ENCODE measurements at regions not wholly inside any gene's neighbourhood (a gene's known extent, or its start where the extent isn't known, plus 50 kb on each side); places are given as distances from the start of the nearest gene placed in this dataset.

DNA sequence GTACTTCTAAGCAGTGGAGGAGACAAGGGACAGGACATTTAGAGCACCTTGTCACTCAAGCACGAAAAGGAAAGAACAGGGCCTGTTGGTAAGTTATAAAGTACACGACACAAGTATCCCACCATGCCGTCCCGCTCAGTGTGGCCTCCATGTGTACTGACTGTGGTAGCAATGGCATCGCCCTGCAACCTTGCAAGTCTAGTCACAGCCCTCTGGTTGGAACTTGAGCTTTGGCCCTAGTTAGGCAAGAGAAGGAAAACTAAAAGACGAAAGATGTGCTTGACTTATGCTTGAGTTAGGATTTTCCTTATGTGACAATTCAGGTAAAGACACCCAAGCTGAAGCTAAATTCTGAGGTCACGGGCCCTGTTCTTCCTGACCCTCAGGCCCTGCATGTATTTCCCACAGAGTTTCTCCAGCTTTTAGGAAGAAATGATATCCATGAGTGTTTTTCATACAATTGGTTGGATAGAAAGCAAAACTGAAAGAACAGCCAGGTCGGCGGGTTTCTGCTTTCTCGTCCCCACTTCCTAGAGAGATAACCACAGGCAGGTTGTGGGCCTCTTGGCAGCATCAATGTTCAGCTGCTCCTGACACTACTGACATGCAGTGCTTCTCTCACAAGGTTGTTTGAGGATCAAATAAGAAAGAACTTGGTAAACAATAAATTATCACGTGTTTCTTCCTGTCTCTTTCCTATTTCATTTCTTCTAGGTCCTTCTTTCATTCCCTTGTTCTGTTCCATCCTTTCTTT is 216.2 kb downstream of the IRS2 start:
- H4K8ac ChIP-seq (ENCODE audit: low read depth, low read length) = no peak overlapping the region
- H4K91ac ChIP-seq (ENCODE audit: low read depth, low read length, poor library complexity) = no peak overlapping the region
- H3K9ac ChIP-seq (ENCODE audit: low read depth, low read length, poor library complexity) = no peak overlapping the region
- H2BK12ac ChIP-seq (ENCODE audit: low read length) = no peak overlapping the region
- H2AFZ ChIP-seq (ENCODE audit: low read length) = no peak overlapping the region
- H3K4me1 ChIP-seq (ENCODE audit: control insufficient read depth in 2 of 2, insufficient read depth in 1 of 2, low read depth in 1 of 2, low read length in 2 of 2) = peaks cover 0 to 1% of the 10 kb centered on the region in 2 donors
- H3K14ac ChIP-seq (ENCODE audit: low read length) = no peak overlapping the region
- no peak overlapping the region for H2AK5ac ChIP-seq (ENCODE audit: low read depth, low read length)
- no peaks in the 10 kb centered on the region for H3K79me1 ChIP-seq (ENCODE audit: low read depth, low read length)
- H2BK5ac ChIP-seq (ENCODE audit: low read length) = no peak overlapping the region
- no peak overlapping the region for H2BK120ac ChIP-seq (ENCODE audit: low read depth, low read length)
- no peak overlapping the region for H3K23ac ChIP-seq (ENCODE audit: low read depth, low read length, poor library complexity)
- no peak overlapping the region for H3K27ac ChIP-seq (replicated peaks; ENCODE audit: low read length)
- WGBS, 2 donors (ENCODE audit: extremely low coverage in 2 of 2, insufficient read length in 2 of 2, insufficient replicate concordance in 1 of 2) = no CpG with 5 or more reads among the region's 11 CpGs
- no peaks in the 10 kb centered on the region for H3K27me3 ChIP-seq (ENCODE audit: control insufficient read depth in 3 of 3, insufficient read depth in 3 of 3, low read depth in 1 of 3, low read length in 3 of 3)
- DNase-seq (ENCODE audit: low spot score) = no peak
- H3K4me3 ChIP-seq (ENCODE audit: low read length in 2 of 2) = no peak overlapping the region
- no peak overlapping the region for H3K4ac ChIP-seq (ENCODE audit: low read length)
- peaks cover 0 to 1% of the 10 kb centered on the region in 2 donors for H3K36me3 ChIP-seq (replicated peaks in 1 of 2; ENCODE audit: control insufficient read depth in 2 of 2, insufficient read depth in 2 of 2, low read length in 2 of 2)
- no peaks in the 10 kb centered on the region for H3K9me3 ChIP-seq (replicated peaks in 1 of 2; ENCODE audit: control insufficient read depth in 2 of 2, insufficient read depth in 1 of 2, low read depth in 1 of 2, low read length in 2 of 2)
- no peak overlapping the region for H2BK15ac ChIP-seq (ENCODE audit: low read length)
- H3K4me2 ChIP-seq (ENCODE audit: insufficient read depth, low read length, poor library complexity, severe bottlenecking) = no peak overlapping the region
- H3K18ac ChIP-seq (ENCODE audit: low read length) = no peak overlapping the region

DNA sequence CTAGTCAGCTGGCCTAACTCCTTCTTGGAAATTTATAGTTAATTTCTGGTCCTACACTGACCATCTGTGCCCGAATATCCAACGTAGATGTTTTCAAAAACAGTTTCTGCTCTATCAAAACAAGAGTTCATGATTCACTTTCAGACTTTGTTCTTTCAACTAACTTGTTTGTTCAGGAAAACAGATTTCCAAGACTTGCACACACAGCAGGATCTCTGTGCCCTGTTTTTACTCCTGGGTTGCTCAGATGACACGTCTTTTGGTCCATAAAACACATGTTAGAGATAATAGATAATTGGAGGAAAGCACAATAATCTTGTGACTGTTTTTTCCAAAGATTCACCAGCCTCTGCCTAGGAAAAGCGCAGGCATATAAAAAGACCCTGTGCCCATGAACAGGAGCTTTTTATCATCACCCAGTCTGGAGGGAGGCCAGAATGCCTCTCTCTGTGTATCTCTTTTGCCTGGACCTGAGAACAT is 218.0 kb downstream of the IRS2 start:
- H3K79me1 ChIP-seq (ENCODE audit: low read depth, low read length) = no peaks in the 10 kb centered on the region
- no peak overlapping the region for H2BK120ac ChIP-seq (ENCODE audit: low read depth, low read length)
- H3K9me3 ChIP-seq (replicated peaks in 1 of 2; ENCODE audit: control insufficient read depth in 2 of 2, insufficient read depth in 1 of 2, low read depth in 1 of 2, low read length in 2 of 2) = no peaks in the 10 kb centered on the region
- H2AFZ ChIP-seq (ENCODE audit: low read length) = no peak overlapping the region
- no peak overlapping the region for H3K4me2 ChIP-seq (ENCODE audit: insufficient read depth, low read length, poor library complexity, severe bottlenecking)
- DNase-seq (ENCODE audit: low spot score) = no peak
- no peak overlapping the region for H2AK5ac ChIP-seq (ENCODE audit: low read depth, low read length)
- no peak overlapping the region for H3K9ac ChIP-seq (ENCODE audit: low read depth, low read length, poor library complexity)
- H3K23ac ChIP-seq (ENCODE audit: low read depth, low read length, poor library complexity) = no peak overlapping the region
- no peak overlapping the region for H4K91ac ChIP-seq (ENCODE audit: low read depth, low read length, poor library complexity)
- no peak overlapping the region for H3K4ac ChIP-seq (ENCODE audit: low read length)
- peaks cover 0 to 1% of the 10 kb centered on the region in 2 donors for H3K36me3 ChIP-seq (replicated peaks in 1 of 2; ENCODE audit: control insufficient read depth in 2 of 2, insufficient read depth in 2 of 2, low read length in 2 of 2)
- H3K18ac ChIP-seq (ENCODE audit: low read length) = no peak overlapping the region
- no CpG with 5 or more reads among the region's 4 CpGs for WGBS, 2 donors (ENCODE audit: extremely low coverage in 2 of 2, insufficient read length in 2 of 2, insufficient replicate concordance in 1 of 2)
- no peak overlapping the region for H3K14ac ChIP-seq (ENCODE audit: low read length)
- H3K4me3 ChIP-seq (ENCODE audit: low read length in 2 of 2) = no peak overlapping the region
- no peak overlapping the region for H2BK12ac ChIP-seq (ENCODE audit: low read length)
- H3K4me1 ChIP-seq (ENCODE audit: control insufficient read depth in 2 of 2, insufficient read depth in 1 of 2, low read depth in 1 of 2, low read length in 2 of 2) = peaks cover 0 to 1% of the 10 kb centered on the region in 2 donors
- H4K8ac ChIP-seq (ENCODE audit: low read depth, low read length) = no peak overlapping the region
- no peak overlapping the region for H3K27ac ChIP-seq (replicated peaks; ENCODE audit: low read length)
- H3K27me3 ChIP-seq (ENCODE audit: control insufficient read depth in 3 of 3, insufficient read depth in 3 of 3, low read depth in 1 of 3, low read length in 3 of 3) = no peaks in the 10 kb centered on the region
- H2BK15ac ChIP-seq (ENCODE audit: low read length) = no peak overlapping the region
- no peak overlapping the region for H2BK5ac ChIP-seq (ENCODE audit: low read length)

DNA sequence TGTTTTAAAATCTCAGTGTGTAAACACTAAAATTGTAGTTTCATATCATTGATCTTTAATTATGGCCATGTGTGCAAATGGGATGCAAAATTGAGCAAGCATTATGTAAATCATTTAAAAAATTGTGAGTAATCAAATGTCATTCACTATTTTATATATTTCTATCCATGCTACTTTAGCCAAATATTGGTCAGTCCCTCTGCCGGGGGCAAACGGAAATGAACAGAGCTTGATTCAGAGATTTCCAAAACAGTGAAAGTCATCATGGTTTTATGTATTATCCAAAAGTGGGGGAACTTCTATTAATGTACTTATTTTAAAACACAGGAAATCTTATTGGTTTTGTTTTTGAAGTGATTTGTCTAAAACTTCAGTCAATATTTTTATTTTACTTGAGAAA is 219.1 kb downstream of the IRS2 start:
- H2BK120ac ChIP-seq (ENCODE audit: low read depth, low read length) = no peak overlapping the region
- H2BK15ac ChIP-seq (ENCODE audit: low read length) = no peak overlapping the region
- no CpG with 5 or more reads among the region's 2 CpGs for WGBS, 2 donors (ENCODE audit: extremely low coverage in 2 of 2, insufficient read length in 2 of 2, insufficient replicate concordance in 1 of 2)
- no peak overlapping the region for H3K4ac ChIP-seq (ENCODE audit: low read length)
- H3K27ac ChIP-seq (replicated peaks; ENCODE audit: low read length) = no peak overlapping the region
- no peak overlapping the region for H2BK12ac ChIP-seq (ENCODE audit: low read length)
- no peak overlapping the region for H3K14ac ChIP-seq (ENCODE audit: low read length)
- peaks cover 0 to 1% of the 10 kb centered on the region in 2 donors for H3K36me3 ChIP-seq (replicated peaks in 1 of 2; ENCODE audit: control insufficient read depth in 2 of 2, insufficient read depth in 2 of 2, low read length in 2 of 2)
- H2AFZ ChIP-seq (ENCODE audit: low read length) = no peak overlapping the region
- no peak overlapping the region for H4K8ac ChIP-seq (ENCODE audit: low read depth, low read length)
- H2BK5ac ChIP-seq (ENCODE audit: low read length) = no peak overlapping the region
- no peak overlapping the region for H4K91ac ChIP-seq (ENCODE audit: low read depth, low read length, poor library complexity)
- no peaks in the 10 kb centered on the region for H3K79me1 ChIP-seq (ENCODE audit: low read depth, low read length)
- H3K4me2 ChIP-seq (ENCODE audit: insufficient read depth, low read length, poor library complexity, severe bottlenecking) = no peak overlapping the region
- peaks cover 0 to 1% of the 10 kb centered on the region in 2 donors for H3K4me1 ChIP-seq (ENCODE audit: control insufficient read depth in 2 of 2, insufficient read depth in 1 of 2, low read depth in 1 of 2, low read length in 2 of 2)
- H3K9ac ChIP-seq (ENCODE audit: low read depth, low read length, poor library complexity) = no peak overlapping the region
- H3K9me3 ChIP-seq (replicated peaks in 1 of 2; ENCODE audit: control insufficient read depth in 2 of 2, insufficient read depth in 1 of 2, low read depth in 1 of 2, low read length in 2 of 2) = no peaks in the 10 kb centered on the region
- DNase-seq (ENCODE audit: low spot score) = no peak
- H3K4me3 ChIP-seq (ENCODE audit: low read length in 2 of 2) = no peak overlapping the region
- no peaks in the 10 kb centered on the region for H3K27me3 ChIP-seq (ENCODE audit: control insufficient read depth in 3 of 3, insufficient read depth in 3 of 3, low read depth in 1 of 3, low read length in 3 of 3)
- H2AK5ac ChIP-seq (ENCODE audit: low read depth, low read length) = no peak overlapping the region
- no peak overlapping the region for H3K18ac ChIP-seq (ENCODE audit: low read length)
- no peak overlapping the region for H3K23ac ChIP-seq (ENCODE audit: low read depth, low read length, poor library complexity)

DNA sequence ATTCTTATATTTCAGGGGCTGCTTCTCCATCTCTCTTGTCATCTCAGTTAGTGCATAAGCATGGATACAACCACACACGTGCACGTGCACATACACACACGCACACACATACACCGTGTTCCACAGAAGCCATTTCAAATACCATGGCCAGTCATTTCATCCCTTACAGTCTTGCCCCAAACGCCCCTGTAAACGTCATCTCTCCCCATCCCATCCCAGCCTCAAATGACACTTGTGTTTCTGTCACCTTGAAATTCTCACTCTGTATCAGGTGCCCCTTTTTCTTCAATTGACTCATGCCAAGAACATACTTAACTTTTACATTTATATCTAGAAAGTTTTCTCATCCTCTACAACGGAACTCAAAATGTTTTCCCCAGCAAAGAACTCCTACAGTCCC is 220.5 kb downstream of the IRS2 start:
- H3K4ac ChIP-seq (ENCODE audit: low read length) = no peak overlapping the region

More for the DNA sequence above, 220.5 kb downstream of the IRS2 start:
- Histone ChIP-seq H3K9ac (ENCODE audit: low read depth, low read length, poor library complexity) (no peak overlapping the region), H3K9me3 (replicated peaks in 1 of 2; ENCODE audit: control insufficient read depth in 2 of 2, insufficient read depth in 1 of 2, low read depth in 1 of 2, low read length in 2 of 2) (no peaks in the 10 kb centered on the region), H3K18ac (ENCODE audit: low read length) (no peak overlapping the region), H4K8ac (ENCODE audit: low read depth, low read length) (no peak overlapping the region), H3K4me2 (ENCODE audit: insufficient read depth, low read length, poor library complexity, severe bottlenecking) (no peak overlapping the region), H2AK5ac (ENCODE audit: low read depth, low read length) (no peak overlapping the region), H3K23ac (ENCODE audit: low read depth, low read length, poor library complexity) (no peak overlapping the region), H3K4me1 (ENCODE audit: control insufficient read depth in 2 of 2, insufficient read depth in 1 of 2, low read depth in 1 of 2, low read length in 2 of 2) (peaks cover 0 to 1% of the 10 kb centered on the region in 2 donors), H3K79me1 (ENCODE audit: low read depth, low read length) (no peaks in the 10 kb centered on the region), H4K91ac (ENCODE audit: low read depth, low read length, poor library complexity) (no peak overlapping the region), H2AFZ (ENCODE audit: low read length) (no peak overlapping the region), H2BK15ac (ENCODE audit: low read length) (no peak overlapping the region), H3K27me3 (ENCODE audit: control insufficient read depth in 3 of 3, insufficient read depth in 3 of 3, low read depth in 1 of 3, low read length in 3 of 3) (no peaks in the 10 kb centered on the region), H2BK5ac (ENCODE audit: low read length) (no peak overlapping the region), H3K36me3 (replicated peaks in 1 of 2; ENCODE audit: control insufficient read depth in 2 of 2, insufficient read depth in 2 of 2, low read length in 2 of 2) (peaks cover 0 to 1% of the 10 kb centered on the region in 2 donors), H3K27ac (replicated peaks; ENCODE audit: low read length) (no peak overlapping the region), H2BK12ac (ENCODE audit: low read length) (no peak overlapping the region), H3K4me3 (ENCODE audit: low read length in 2 of 2) (no peak overlapping the region), H3K14ac (ENCODE audit: low read length) (no peak overlapping the region), H2BK120ac (ENCODE audit: low read depth, low read length) (no peak overlapping the region)
- no peak for DNase-seq (ENCODE audit: low spot score)
- no CpG with 5 or more reads among the region's 7 CpGs for WGBS, 2 donors (ENCODE audit: extremely low coverage in 2 of 2, insufficient read length in 2 of 2, insufficient replicate concordance in 1 of 2)

All from neuronal stem cell (in vitro differentiated cells).